ENCODE measurements at regions not wholly inside any gene's neighbourhood (a gene's known extent, or its start where the extent isn't known, plus 50 kb on each side); places are given as distances from the start of the nearest gene placed in this dataset.

DNA sequence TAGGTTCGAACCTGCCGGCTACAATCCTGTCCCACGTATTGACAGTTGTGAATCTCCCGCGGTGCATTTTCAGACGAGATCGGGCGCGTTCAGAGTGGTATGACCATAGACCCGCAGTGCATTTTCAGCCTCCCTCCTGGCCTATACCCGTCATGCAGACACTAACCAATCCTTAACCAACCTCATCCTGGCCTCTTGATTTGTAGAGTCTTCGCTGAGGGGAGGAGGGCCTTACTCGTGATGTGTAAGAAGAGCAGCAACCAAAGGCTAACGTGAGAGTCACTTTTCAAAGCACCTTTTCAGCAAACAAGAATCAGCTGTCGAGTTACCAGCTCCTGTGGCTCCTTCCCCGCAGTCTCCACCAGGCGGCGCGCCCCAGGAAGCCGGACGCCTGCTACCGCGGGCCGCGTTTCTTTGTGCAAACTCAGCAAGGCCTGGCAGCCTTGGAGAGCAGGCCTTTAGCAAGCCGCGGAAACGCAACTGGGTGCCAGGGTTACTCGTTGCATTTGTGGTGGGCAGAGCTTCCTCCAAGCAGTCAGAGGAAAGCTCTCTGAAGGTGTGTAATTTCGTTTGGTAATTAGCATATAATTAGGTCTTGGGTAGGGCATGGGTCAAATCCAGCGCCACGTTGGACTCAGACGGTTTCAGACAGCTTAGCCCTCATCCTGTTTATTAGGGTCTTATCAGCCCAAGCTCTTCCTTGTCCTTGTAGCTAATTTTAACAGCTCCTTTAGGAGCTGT lies 139.8 kb downstream of the OR2B2 start (continued):
- TF ChIP-seq REPIN1 (CRISPR knock-in tag; IDR thresholded peaks at IDR 0.05; ENCODE audit: borderline replicate concordance, low read depth) (peak; percentile 94; the same call in 1 of the 2 replicates), AGO1 (IDR thresholded peaks at IDR 0.05; ENCODE audit: low read depth, low read length, poor library complexity, severe bottlenecking) (peak; percentile 67), ZNF432 (CRISPR knock-in tag; IDR thresholded peaks at IDR 0.05; ENCODE audit: borderline replicate concordance) (no peak), CERS6 (CRISPR knock-in tag; IDR thresholded peaks at IDR 0.05) (no peak), ARHGAP35 (CRISPR knock-in tag; IDR thresholded peaks at IDR 0.05; ENCODE audit: borderline replicate concordance) (peak; percentile 76; the same call in 1 of the 2 replicates), ARNT2 (CRISPR knock-in tag; IDR thresholded peaks at IDR 0.05; ENCODE audit: low read depth) (0 out of 2 replicates have a peak, but pooled peaks have one; percentile 54), SMAD1 (CRISPR knock-in tag; IDR thresholded peaks at IDR 0.05; ENCODE audit: borderline replicate concordance, low read depth) (peak; percentile 60; the same call in 1 of the 2 replicates), ZNF136 (CRISPR knock-in tag; IDR thresholded peaks at IDR 0.05; ENCODE audit: low read depth) (0 out of 2 replicates have a peak, but pooled peaks have one; percentile 86), ZNF431 (CRISPR knock-in tag; IDR thresholded peaks at IDR 0.05; ENCODE audit: borderline replicate concordance, low read depth) (peak; percentile 92; the same call in 1 of the 2 replicates), FOXJ3 (CRISPR knock-in tag; IDR thresholded peaks at IDR 0.05; ENCODE audit: borderline replicate concordance) (no peak; the same call in 1 of the 2 replicates), SMARCC2 (IDR thresholded peaks at IDR 0.05) (no peak), ZSCAN30 (CRISPR knock-in tag; IDR thresholded peaks at IDR 0.05) (no peak), ZNF251 (CRISPR knock-in tag; IDR thresholded peaks at IDR 0.05) (no peak), RFXAP (CRISPR knock-in tag; IDR thresholded peaks at IDR 0.05; ENCODE audit: borderline replicate concordance) (peak; percentile 70; the same call in 1 of the 2 replicates), EED (CRISPR knock-in tag; IDR thresholded peaks at IDR 0.05) (0 out of 2 replicates have a peak, but pooled peaks have one; percentile 18), CREM (IDR thresholded peaks at IDR 0.05) (no peak), CREM (CRISPR knock-in tag; IDR thresholded peaks at IDR 0.05) (no peak), ZNF224 (CRISPR knock-in tag; IDR thresholded peaks at IDR 0.05) (peak; percentile 80; the same call in 1 of the 2 replicates), ZNF24 (IDR thresholded peaks at IDR 0.05) (peak; percentile 68; the same call in 1 of the 2 replicates), SSRP1 (CRISPR knock-in tag; IDR thresholded peaks at IDR 0.05) (no peak), CREB1 (IDR thresholded peaks at IDR 0.05) (no peak), CREB1 (CRISPR knock-in tag; IDR thresholded peaks at IDR 0.05) (peak; percentile 47), ZNF782 (CRISPR knock-in tag; IDR thresholded peaks at IDR 0.05; ENCODE audit: borderline replicate concordance) (peak; percentile 69; the same call in 1 of the 2 replicates), ZNF543 (CRISPR knock-in tag; IDR thresholded peaks at IDR 0.05) (no peak)
- TF ChIP-seq, protein P1, sequence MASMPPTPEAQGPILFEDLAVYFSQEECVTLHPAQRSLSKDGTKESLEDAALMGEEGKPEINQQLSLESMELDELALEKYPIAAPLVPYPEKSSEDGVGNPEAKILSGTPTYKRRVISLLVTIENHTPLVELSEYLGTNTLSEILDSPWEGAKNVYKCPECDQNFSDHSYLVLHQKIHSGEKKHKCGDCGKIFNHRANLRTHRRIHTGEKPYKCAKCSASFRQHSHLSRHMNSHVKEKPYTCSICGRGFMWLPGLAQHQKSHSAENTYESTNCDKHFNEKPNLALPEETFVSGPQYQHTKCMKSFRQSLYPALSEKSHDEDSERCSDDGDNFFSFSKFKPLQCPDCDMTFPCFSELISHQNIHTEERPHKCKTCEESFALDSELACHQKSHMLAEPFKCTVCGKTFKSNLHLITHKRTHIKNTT (CRISPR knock-in tag; IDR thresholded peaks at IDR 0.05): no peak
- TF ChIP-seq, protein P2, sequence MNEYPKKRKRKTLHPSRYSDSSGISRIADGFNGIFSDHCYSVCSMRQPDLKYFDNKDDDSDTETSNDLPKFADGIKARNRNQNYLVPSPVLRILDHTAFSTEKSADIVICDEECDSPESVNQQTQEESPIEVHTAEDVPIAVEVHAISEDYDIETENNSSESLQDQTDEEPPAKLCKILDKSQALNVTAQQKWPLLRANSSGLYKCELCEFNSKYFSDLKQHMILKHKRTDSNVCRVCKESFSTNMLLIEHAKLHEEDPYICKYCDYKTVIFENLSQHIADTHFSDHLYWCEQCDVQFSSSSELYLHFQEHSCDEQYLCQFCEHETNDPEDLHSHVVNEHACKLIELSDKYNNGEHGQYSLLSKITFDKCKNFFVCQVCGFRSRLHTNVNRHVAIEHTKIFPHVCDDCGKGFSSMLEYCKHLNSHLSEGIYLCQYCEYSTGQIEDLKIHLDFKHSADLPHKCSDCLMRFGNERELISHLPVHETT (CRISPR knock-in tag; conservative IDR thresholded peaks at IDR 0.05): no peak
- TF ChIP-seq, protein P3, sequence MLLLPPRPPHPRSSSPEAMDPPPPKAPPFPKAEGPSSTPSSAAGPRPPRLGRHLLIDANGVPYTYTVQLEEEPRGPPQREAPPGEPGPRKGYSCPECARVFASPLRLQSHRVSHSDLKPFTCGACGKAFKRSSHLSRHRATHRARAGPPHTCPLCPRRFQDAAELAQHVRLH (CRISPR knock-in tag; IDR thresholded peaks at IDR 0.05; ENCODE audit: borderline replicate concordance, low read depth): peak; percentile 94

Measured in HepG2 (cell line).